WTC11 (cell line): ENCODE measurements at regions not wholly inside any gene's neighbourhood (a gene's known extent, or its start where the extent isn't known, plus 50 kb on each side); places are given as distances from the start of the nearest gene placed in this dataset.

ENCODE experiments used
- ATF2 ChIP-seq: sonication (generic); formaldehyde crosslinking; IDR thresholded peaks from 2 replicates; pipeline ENCODE4 v1.8.1; 2022; ENCODE audit warnings: low read depth, missing genetic modification reagents, borderline replicate concordance
- CREB1 ChIP-seq: sonication (generic); formaldehyde crosslinking; IDR thresholded peaks from 2 replicates; pipeline ENCODE4 v1.8.0; 2023; ENCODE audit warnings: mild to moderate bottlenecking, missing genetic modification reagents
- ESRRA ChIP-seq: sonication (generic); formaldehyde crosslinking; IDR thresholded peaks from 2 replicates; pipeline ENCODE4 v1.8.1; 2022; ENCODE audit warnings: mild to moderate bottlenecking, missing genetic modification reagents, borderline replicate concordance
- IRF2 ChIP-seq: sonication (generic); formaldehyde crosslinking; IDR thresholded peaks from 2 replicates; pipeline ENCODE4 v1.8.0; 2022; ENCODE audit warnings: low read depth, missing genetic modification reagents, borderline replicate concordance
- NR3C1 ChIP-seq: sonication (generic); formaldehyde crosslinking; conservative IDR thresholded peaks from 2 replicates; pipeline ENCODE4 v1.8.1; 2023; ENCODE audit warnings: low read depth, mild to moderate bottlenecking, missing genetic modification reagents
- SMAD4 ChIP-seq: sonication (generic); formaldehyde crosslinking; IDR thresholded peaks from 2 replicates; pipeline ENCODE4 v1.8.0; 2022; ENCODE audit warnings: mild to moderate bottlenecking, missing genetic modification reagents
- SP1 ChIP-seq: sonication (generic); formaldehyde crosslinking; conservative IDR thresholded peaks from 2 replicates; pipeline ENCODE4 v1.8.1; 2022; ENCODE audit warnings: missing genetic modification reagents
- ZBTB21 ChIP-seq: sonication (generic); formaldehyde crosslinking; IDR thresholded peaks from 2 replicates; pipeline ENCODE4 v1.8.1; 2023; ENCODE audit warnings: mild to moderate bottlenecking, missing genetic modification reagents, borderline replicate concordance
- TF ChIP-seq, protein P1 (sequence below): fragments of 200-600 bp; IDR thresholded peaks from 2 replicates; pipeline ENCODE4 v1.8.0; 2022; ENCODE audit warnings: antibody characterized with exemption
- TF ChIP-seq, protein P2 (sequence below): sonication (generic); formaldehyde crosslinking; IDR thresholded peaks from 2 replicates; pipeline ENCODE4 v1.8.0; 2022; ENCODE audit warnings: mild to moderate bottlenecking, missing genetic modification reagents
- TF ChIP-seq, protein P3 (sequence below): sonication (generic); formaldehyde crosslinking; IDR thresholded peaks from 2 replicates; pipeline ENCODE4 v1.8.1; 2022; ENCODE audit warnings: missing genetic modification reagents, borderline replicate concordance

DNA sequence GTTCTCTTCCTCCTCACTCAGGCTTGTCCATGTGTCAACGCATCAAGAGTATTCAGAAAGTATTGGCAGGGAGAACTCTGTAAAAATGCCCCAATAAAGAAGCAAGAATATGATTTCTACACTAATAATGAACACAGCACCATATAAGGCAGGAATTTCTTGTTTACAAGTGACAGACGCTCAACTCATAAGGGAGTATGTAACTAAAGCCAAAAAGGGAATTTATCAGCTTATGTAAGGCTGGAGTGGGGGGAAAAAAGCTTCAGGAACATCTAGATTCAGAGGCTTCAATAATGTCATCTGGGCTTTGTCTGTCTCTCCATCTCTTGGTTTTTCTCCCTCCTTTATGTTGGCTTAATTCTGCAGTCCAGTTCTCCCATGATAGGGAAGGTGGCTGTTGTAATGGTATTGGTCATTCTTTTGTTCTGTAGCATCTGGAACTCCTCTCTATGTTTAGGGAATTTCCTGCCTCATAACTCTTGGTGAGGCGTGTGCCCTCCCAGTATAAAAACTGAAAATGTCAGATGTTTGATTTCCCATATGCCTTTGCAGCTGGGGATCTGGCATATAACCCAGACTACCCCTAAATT, 125.1 kb upstream of the COL21A1 start:
- TF ChIP-seq, protein P1, sequence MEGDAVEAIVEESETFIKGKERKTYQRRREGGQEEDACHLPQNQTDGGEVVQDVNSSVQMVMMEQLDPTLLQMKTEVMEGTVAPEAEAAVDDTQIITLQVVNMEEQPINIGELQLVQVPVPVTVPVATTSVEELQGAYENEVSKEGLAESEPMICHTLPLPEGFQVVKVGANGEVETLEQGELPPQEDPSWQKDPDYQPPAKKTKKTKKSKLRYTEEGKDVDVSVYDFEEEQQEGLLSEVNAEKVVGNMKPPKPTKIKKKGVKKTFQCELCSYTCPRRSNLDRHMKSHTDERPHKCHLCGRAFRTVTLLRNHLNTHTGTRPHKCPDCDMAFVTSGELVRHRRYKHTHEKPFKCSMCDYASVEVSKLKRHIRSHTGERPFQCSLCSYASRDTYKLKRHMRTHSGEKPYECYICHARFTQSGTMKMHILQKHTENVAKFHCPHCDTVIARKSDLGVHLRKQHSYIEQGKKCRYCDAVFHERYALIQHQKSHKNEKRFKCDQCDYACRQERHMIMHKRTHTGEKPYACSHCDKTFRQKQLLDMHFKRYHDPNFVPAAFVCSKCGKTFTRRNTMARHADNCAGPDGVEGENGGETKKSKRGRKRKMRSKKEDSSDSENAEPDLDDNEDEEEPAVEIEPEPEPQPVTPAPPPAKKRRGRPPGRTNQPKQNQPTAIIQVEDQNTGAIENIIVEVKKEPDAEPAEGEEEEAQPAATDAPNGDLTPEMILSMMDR = no peak
- TF ChIP-seq, protein P2, sequence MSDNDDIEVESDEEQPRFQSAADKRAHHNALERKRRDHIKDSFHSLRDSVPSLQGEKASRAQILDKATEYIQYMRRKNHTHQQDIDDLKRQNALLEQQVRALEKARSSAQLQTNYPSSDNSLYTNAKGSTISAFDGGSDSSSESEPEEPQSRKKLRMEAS = no peak
- TF ChIP-seq, protein P3, sequence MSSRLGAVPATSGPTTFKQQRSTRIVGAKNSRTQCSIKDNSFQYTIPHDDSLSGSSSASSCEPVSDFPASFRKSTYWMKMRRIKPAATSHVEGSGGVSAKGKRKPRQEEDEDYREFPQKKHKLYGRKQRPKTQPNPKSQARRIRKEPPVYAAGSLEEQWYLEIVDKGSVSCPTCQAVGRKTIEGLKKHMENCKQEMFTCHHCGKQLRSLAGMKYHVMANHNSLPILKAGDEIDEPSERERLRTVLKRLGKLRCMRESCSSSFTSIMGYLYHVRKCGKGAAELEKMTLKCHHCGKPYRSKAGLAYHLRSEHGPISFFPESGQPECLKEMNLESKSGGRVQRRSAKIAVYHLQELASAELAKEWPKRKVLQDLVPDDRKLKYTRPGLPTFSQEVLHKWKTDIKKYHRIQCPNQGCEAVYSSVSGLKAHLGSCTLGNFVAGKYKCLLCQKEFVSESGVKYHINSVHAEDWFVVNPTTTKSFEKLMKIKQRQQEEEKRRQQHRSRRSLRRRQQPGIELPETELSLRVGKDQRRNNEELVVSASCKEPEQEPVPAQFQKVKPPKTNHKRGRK = no peak
- TF ChIP-seq SMAD4 (CRISPR knock-in tag) (no peak), ZBTB21 (CRISPR knock-in tag) (no peak), ESRRA (CRISPR knock-in tag) (no peak), CREB1 (CRISPR knock-in tag) (no peak), IRF2 (CRISPR knock-in tag) (no peak), SP1 (CRISPR knock-in tag) (no peak), NR3C1 (CRISPR knock-in tag) (no peak), ATF2 (no peak)
